Left lobe of liver (tissue), 2 donors: ENCODE measurements at regions not wholly inside any gene's neighbourhood (a gene's known extent, or its start where the extent isn't known, plus 50 kb on each side); places are given as distances from the start of the nearest gene placed in this dataset.
"Not testable (repeated sequence)": the region's sequence is repeated elsewhere in the genome, so short reads cannot be mapped to it uniquely, and the experiment has no call there.

Experiments
- ATAC-seq: fragments of 200-7000 bp; cut with Tn5 transposase; one replicate; pipeline ENCODE4 v1.9.1; 2020; ENCODE audit warnings: mild to moderate bottlenecking, moderate library complexity
- DNase-seq: peaks from one replicate; pipeline ENCODE4 v3.0.0-alpha.2; 2020; ENCODE audit warnings: low spot score
- donor health status: DM: no; HTN: no; CAD: no; lungs with moderate emphysema.
- donor health status: DM: no; HTN: yes; CAD: no.

DNA sequence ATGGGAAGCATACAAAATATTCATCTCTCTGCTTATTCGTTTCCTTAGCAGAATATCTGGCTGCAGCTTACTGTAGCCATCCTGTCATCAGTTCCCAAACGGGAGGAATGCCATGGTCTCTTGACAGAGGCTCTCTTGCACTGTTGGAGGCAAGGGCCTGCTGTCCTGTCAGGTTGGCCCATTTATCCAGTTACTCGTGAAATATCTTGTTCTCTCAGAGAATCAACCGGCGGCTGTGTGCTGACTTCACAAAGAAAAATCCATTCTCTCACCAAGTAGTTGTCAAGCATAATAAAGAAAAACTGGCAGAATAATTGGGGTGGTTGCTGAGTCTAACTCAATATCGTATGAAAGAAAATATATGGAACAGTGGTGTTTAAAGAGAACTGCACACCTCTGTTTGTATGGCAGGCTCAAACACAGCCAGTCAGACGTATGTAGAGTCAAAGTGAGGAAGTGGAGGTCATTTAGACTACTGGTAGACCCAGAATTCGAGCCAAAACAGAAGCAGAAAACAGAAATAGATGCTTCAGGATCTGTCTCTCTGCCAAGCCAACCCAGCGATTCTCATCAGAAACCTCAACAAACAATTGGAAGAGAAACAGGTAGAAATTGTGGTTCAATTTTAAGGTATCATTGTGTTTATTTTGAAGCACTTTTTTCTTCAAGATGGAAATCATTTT lies 349.2 kb upstream of the PRKCQ start:
- no peak for ATAC-seq
- DNase-seq = no peak

DNA sequence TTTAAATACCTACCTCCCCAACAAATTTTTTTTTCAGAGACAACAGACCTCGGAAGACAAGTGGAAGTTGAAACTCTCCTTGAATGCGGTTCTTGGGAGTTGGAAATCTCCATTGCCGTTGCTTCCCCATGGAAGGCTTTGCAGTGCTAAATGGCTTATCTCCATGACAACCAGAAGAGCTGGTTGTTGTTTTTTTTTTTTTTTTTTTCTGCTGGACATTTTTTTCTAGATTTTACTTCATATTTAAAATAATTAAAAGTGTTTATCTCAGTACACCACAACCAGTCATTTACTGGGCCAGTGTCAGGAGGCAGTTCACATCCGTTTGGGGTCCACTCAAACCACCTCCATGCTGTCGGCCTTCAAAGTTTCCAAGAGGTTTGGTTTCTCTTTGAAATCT lies 348.5 kb upstream of the PRKCQ start:
- DNase-seq = no peak
- ATAC-seq = no peak

DNA sequence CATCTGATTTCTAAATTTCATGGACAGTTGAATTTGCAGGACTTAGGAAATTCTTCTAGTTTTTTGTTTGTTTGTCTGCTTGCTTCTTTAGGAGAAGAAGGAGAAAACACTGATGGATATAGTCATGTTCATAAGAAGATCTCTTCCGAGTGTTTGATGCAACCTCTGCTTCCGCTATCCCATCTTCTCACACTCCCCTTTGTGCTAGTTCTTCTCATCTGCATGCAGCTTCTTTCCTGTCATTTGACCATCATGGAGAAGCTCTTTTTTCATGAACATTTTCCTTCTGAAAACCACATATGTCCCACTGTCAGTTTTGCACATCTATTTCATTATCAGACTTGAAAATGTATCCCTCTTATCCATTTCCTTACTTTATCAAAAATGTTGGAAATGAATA lies 346.9 kb upstream of the PRKCQ start:
- ATAC-seq (no peak), DNase-seq (no peak)

DNA sequence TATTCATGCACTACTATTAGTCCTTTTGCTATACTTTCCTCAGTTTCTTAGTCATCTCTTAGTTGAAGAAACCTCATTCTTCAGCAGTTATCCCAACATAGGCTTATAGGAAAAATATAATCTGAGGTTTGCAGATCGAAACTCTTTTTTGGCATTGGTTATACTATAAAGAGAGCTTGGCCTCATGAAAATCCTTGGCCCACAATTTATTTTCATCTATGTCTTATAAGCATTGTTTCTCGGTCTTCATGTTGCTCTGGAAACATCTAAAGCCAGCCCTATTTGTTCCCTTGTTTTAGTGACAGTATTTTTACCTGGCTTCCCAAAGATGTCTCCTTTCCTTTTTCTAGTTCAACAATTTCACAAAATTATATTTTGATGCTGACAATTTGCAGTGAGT lies 345.1 kb upstream of the PRKCQ start:
- no peak for ATAC-seq
- no peak for DNase-seq

DNA sequence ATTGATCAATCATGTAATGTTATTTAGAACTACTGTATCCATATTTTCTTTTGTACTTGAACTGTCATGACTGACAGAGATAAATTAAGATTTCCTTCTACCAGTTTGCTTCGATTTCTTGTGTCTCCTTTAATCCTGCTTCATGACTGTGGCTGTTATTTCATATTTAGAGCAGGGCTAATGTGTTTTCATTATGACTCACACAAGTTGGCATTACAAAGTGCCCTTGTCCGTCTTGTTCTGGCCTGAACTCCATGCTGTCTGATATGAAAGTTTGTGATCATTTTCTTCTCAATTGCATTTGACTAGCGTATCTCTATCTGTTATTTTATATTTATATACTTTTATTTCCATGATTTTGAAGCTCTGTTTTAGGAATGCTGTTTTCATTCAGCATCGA lies 344.1 kb upstream of the PRKCQ start:
- ATAC-seq = no peak
- DNase-seq = no peak

DNA sequence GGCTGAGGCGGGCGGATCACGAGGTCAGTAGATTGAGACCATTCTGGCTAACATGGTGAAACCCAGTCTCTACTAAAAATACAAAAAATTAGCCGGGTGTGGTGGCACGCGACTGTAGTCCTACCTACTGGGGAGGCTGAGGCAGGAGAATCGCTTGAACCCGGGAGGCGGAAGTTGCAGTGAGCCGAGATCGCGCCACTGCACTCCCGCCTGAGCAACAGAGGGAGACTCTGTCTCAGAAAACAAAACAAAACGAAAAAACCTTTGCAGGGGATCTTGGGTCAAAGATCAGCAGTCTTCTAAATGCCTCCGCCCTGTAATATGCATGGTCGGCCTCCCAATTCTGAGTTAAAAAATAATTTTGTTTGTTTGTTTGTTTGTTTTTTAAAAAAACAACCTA lies 340.9 kb upstream of the PRKCQ start:
- not testable (repeated sequence) for ATAC-seq, DNase-seq

DNA sequence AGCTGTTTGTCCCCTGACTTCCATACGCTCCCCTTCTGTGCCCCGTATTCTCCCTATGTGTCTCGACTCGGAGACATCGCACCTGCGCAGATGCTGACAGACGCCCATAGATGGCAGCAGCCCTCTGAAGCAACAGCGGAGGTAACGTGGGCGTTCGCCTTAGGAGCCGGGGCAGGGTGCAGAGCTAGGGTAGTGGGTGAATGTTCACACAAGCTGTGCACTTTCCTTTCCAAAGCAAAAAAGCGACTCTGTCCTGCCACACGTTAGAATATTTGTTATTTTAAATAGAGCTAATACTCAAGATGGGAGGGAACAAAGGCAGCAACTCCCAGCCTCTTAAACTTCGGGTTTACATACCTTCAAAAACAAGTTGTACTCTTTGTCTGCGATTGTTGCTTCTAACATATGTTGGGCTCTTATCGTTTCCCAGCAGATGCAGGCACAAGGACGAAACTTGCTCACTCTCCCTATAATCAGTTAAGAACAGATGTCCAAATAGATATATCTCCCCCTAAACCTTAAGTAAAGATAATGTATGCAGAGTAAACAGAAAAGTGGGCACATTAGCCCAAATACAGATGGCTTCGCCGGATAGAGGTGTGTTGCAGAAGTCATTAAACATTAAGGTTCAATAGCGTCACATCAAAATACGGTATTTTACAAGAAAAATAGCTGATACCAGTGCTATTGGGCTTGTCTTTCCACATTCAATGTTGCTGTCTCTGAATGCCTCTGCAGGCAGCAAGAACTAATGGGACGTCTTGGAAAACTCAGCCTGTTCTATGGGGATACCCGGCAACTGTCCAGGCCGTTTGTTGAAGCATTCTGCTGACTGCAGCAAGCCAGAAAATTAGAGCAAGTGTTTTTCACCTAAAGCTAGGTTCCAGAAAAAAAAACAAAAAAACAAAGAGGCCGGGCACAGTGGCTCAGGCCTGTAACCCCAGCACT lies 340.3 kb upstream of the PRKCQ start:
- peak; percentile 91 for ATAC-seq
- DNase-seq = peak; percentile 56

DNA sequence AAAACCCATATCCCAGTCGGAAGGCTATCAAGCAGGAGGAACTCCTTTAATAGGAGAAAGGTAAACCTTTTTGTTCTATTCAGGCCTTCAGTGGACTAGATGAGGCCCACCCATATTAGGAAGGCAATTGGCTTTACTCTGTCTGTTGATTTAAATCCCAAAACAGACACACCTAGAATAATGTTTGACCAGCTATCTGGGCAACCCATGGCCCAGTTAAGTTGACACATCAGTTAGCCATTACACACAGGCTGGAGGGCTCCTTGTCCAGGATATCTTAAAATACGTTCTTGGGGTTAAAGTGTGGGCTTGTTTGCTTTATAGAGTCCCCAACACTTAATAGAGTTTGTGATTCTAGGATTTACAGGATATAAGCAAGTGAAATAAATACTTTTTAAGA lies 339.0 kb upstream of the PRKCQ start:
- ATAC-seq (no peak), DNase-seq (no peak)

DNA sequence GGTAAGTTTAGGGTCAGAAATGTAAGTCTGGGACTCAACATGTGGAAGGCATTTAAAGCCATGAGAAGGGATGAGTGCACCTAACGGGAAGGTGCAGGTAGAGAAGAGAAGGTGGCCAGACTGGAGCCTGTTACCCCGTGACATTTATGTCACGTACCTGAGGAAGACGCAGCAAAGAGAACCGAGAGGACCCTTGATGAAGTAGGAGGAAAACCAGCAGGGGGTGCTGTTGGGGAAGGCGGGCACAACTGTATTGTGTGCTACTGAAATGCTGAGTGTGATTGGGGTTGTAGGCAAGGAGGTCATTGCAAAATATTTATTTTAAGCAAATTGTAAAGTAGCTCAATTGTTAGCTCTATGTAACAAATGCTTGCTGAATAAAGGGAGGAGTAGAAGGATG lies 338.2 kb upstream of the PRKCQ start:
- ATAC-seq (peak; percentile 34), DNase-seq (no peak)

DNA sequence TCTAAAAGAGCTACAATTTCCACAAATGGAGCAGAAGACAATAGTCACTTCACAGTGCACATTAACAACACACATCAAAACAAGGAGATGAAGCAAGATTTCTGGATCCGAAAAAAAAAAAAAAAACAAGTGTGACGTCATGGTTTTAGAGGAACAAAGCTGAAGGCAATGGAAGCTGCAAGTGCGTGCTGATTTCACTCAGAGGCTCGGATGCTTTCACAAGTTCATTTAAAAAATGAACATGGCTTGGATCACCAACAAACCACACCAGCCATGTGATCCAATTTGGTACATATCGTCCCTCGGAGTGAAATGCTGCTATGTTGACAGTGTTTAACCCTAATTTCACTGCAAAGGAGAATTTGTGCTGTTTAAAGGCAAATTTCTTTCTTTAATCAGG lies 337.0 kb upstream of the PRKCQ start:
- DNase-seq = no peak
- ATAC-seq = no peak

DNA sequence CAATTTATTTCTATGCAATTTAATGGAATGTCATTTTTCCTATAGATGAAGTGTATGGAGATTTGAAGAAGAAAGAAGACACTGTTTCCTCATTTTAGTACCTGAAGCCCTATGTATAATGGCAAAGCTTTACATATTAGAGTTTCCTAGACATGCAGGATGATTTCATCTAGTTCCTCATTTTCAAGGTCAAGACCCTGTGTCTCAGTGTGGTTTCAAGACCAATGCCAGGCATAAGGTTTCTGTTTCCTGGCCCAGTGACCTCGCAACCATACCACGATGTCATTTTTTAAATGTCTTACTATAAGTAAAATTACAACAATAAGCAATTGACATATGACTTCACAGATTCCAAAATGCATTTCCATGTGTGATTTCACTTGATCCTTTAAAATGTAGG lies 336.5 kb upstream of the PRKCQ start:
- no peak for ATAC-seq
- no peak for DNase-seq

DNA sequence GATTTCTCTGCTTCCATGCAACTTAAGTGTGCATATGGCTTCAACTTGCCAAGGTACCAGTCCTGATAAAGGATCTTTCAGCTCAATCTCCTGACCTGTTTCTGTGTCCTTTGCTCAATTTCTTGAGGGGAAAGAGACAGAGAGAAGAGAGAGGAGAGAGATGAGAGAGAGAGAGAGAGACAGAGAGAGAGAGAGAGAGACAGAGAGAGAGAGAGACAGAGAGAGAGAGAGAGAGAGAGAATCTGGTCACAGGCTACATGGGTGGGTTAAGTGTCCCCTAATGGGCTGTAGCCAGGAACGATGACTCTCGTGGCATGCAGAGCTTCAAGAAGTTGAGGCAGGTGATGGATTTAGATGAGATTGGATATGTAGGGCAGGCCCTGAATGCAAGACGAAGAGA lies 335.2 kb upstream of the PRKCQ start:
- no peak for ATAC-seq

DNA sequence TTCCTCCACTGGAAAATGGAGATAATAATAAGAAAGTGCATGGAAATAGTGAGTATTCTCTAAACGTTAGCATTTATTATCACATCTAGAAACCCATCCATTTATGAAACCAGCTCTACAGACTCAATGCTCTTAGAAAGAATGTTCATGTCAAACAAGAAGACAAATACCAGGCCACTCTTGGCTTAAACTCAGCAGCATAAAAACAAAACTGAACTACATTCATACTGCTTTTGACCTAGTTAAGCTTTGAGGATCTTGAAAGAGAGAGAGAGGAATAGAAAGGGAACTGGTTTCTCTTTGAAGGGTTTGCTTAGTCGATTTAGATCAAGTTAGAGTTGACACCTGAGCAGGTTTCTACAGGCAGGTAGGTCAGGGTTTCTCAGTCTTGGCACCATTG lies 332.9 kb upstream of the PRKCQ start:
- no peak for DNase-seq
- no peak for ATAC-seq

More for the DNA sequence above, 335.2 kb upstream of the PRKCQ start:
- no peak for DNase-seq

DNA sequence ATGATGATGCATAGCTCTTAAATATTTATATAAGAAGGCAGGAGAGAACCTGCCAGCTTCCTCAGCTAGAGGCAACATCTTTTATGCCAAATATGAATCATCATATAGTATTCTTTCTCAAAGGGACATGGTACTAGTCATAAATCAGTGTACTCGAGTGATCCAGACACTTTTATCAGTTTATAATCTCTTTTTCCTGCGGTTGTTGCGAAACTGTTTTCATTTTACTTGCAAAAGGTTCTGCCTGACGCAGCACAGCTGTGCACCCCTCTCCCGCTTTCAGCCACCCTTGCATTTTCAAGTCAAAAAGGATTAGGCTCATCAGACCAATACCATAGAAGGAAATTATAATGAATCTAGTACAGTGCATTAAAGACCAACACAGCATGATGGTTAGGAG lies 332.3 kb upstream of the PRKCQ start:
- ATAC-seq = no peak
- DNase-seq = no peak

DNA sequence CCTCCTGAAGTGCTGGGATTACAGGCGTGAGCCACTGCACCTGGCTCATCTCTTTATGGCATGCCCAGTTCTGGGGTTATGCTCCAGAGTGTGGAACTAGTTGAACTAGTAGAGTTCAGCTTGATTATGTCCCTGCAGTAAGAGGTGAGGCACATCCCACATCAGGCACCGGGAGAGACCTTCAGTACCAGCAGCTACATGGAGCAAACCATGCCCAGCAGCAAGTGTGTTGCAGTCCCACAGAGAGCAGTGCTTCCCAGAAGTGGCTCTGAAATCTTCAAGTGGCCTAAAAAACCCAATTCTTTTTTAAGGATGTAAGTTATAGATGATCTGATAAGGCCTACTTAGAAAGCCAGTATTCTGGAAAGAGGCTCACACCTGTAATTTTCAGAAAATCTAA lies 331.9 kb upstream of the PRKCQ start:
- ATAC-seq = no peak

DNA sequence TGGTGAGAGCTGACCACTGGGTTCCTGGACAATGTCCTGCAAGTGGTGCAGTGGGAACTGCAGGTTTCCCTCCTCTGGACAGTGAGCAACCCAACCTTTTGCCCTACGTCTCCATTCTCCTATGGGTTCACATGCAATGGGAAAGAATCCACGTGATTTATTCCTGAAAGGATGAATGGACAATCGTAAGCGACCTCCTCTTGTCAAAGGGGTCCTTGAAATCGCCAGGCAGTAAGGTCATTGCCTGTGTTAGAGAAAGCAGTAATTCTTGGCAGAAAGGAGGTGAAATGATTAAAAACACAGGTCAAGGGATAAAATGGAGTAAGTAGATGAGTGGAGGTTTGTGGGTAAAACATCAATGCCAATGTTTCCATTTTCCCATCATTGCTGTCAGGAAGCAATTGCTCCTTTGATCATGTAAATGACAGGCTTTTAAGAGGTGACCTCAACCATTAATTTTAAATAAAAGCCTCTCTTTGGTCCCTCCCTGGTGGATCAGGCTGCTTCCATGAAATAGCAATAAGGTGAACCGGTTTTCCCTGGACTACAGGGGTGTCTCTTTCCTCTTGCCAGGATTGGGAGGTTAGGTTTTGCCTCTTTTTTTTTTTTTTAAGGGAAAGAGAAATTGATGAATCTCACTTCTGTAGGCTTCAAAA lies 330.0 kb upstream of the PRKCQ start:
- no peak for DNase-seq
- no peak for ATAC-seq

More for the DNA sequence above, 331.9 kb upstream of the PRKCQ start:
- no peak for DNase-seq

DNA sequence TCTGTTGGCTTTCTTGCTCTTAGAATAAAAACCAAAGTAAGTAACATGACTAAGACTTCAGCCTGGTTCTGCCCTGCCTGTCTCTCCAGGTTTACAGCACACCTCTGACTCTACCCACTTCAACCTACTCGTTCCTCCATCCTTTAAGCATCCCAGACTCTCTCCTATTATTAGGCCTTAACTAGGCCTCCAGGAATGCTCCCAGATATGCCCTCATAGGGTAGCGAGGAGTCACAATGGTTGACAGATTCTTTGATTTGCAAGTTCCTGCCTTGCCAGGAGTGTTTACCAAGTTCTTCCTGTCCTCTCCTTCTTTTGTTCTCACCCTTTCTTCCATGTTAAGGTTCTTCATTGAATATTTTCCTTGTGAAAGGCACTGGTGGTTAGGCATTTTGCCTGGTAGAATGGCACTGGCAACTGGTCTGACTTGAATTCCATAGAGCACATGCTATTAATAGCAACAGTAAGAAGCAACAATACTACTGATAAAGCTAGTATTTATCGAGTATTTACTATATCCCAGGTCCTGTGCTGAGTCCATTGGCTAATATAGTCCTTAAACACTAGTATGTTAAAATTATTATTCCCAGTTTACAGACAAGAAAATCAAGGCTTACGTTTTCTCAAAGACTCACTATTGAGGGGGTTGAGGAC lies 327.9 kb upstream of the PRKCQ start:
- DNase-seq = no peak
- ATAC-seq = no peak

DNA sequence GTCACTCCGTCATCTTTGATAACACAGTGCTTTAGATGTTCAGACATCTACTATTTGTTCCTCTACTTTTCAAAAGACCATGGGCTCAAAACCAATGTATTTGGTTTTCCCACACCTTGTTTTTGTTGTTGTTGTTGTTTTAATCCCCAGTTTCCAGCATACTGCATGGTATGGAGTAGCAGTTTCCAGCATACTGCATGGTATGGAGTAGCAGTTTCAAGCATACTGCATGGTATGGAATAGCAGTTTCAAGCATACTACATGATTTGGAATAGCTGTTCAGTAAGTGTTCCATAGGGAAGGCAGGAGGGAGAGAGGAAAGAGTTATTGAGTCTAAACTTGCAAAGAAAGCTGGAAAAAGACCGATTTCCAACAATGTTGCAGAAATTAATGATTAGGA lies 314.3 kb upstream of the PRKCQ start:
- ATAC-seq = no peak
- no peak for DNase-seq

DNA sequence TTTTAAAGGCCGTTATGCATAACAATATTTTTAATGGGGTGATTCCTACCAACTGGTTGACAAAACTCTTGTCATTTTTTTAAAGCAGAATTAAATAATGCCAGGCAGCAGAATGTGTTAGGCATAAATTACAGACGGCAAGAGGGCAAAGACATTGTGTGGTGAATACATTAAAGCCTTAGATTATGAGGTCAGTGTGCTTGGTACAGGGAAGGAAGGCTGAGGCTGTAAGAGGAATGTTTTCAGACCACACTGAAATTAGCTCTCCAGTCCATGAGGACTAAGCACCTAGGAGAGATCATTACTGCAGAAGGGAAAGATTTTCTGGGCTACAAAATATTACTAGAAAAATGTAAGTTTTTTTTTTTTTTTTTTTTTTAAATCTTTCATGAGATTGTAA lies 312.8 kb upstream of the PRKCQ start:
- ATAC-seq (no peak), DNase-seq (no peak)

DNA sequence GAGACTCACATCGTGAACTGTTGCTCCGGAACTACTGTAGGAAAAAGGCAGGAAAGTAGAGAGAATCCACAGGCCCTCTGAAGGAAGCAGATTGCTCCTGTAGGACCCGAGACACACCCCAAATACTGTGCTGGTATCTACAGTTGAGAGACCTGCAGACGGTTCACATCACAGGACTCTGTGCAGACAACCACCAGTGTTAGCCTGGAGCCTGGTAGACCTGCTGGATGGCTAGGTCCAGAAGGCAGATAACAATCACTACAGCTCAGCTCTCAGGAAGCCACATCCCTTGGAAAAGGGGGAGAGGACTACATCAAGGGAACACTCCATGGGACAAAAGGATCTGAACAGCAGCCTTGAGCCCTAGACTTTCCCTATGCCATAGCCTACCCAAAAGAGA lies 311.8 kb upstream of the PRKCQ start:
- DNase-seq (no peak), ATAC-seq (no peak)

DNA sequence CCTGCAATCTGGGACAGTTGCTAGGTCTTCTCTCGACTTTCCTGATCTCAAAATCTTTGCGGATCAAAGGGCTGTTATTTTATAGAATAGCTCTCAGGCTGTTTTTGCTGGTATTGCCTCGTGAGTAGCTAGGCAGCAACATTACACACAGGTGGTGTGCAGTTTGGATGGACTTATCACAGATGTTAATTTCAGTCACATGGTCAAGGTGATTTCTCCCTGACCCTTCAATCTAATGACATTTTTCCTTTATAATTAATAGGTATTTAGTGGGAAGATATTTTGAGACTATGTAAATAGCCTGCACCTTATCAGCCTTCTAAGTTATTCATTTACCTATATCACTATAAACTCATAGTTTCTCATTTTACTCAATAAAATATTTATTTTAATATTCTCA lies 309.6 kb upstream of the PRKCQ start:
- DNase-seq (no peak), ATAC-seq (no peak)
